B cell (primary cell): ENCODE measurements at regions not wholly inside any gene's neighbourhood (a gene's known extent, or its start where the extent isn't known, plus 50 kb on each side); places are given as distances from the start of the nearest gene placed in this dataset.

Experiments used
- EZH2 ChIP-seq: IDR thresholded peaks from 2 replicates; pipeline ENCODE4 v1.6.1; 2012; ENCODE audit warnings: borderline replicate concordance, low read depth, mild to moderate bottlenecking, moderate library complexity, low read length; ENCODE audit not compliant: insufficient read depth, poor library complexity, severe bottlenecking
- TF ChIP-seq, protein P1 (sequence below): fragments of 200-600 bp; IDR thresholded peaks from one replicate; pipeline ENCODE4 v1.8.0; 2022; ENCODE audit warnings: antibody characterized with exemption, mild to moderate bottlenecking

DNA sequence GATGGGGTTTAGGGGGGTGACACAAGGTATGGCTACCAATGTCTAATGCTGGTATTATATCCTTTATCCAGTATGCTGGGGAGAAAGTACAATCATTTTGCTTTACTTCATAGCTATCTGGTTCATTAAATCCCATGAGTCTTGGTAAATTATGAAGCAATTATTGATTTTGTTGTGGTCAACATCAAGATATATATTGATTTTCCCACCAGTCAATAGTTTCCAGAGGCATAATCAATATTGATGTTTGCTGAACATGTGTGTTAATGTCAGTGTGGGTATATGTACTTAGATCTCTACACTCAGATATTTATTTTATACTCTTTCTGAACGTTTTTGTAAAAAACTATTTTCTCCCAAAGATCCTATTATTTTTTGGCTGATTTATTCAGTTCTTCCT is 155.5 kb downstream of the BACH1 start:
- TF ChIP-seq, protein P1, sequence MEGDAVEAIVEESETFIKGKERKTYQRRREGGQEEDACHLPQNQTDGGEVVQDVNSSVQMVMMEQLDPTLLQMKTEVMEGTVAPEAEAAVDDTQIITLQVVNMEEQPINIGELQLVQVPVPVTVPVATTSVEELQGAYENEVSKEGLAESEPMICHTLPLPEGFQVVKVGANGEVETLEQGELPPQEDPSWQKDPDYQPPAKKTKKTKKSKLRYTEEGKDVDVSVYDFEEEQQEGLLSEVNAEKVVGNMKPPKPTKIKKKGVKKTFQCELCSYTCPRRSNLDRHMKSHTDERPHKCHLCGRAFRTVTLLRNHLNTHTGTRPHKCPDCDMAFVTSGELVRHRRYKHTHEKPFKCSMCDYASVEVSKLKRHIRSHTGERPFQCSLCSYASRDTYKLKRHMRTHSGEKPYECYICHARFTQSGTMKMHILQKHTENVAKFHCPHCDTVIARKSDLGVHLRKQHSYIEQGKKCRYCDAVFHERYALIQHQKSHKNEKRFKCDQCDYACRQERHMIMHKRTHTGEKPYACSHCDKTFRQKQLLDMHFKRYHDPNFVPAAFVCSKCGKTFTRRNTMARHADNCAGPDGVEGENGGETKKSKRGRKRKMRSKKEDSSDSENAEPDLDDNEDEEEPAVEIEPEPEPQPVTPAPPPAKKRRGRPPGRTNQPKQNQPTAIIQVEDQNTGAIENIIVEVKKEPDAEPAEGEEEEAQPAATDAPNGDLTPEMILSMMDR, result no peak
- TF ChIP-seq EZH2, result no peak
